BE2C (cell line): ENCODE measurements at regions not wholly inside any gene's neighbourhood (a gene's known extent, or its start where the extent isn't known, plus 50 kb on each side); places are given as distances from the start of the nearest gene placed in this dataset.
A peak's percentile ranks its signal among the peaks of the same experiment; 100 is the strongest.

Source experiments
- DNase-seq: peaks from one replicate; pipeline ENCODE4 v3.0.0-alpha.2; 2020
- H3K27me3 ChIP-seq: fragments of 250-450 bp; sonication (Bioruptor Pico); 2 replicates; pipeline ENCODE4 v1.5.1; 2020; ENCODE audit warnings: mild to moderate bottlenecking
- H3K36me3 ChIP-seq: fragments of 250-450 bp; sonication (Bioruptor Pico); 2 replicates; pipeline ENCODE4 v1.5.1; 2020; ENCODE audit warnings: mild to moderate bottlenecking
- H3K4me1 ChIP-seq: fragments of 250-450 bp; sonication (Bioruptor Pico); 2 replicates; pipeline ENCODE4 v1.5.1; 2020
- H3K4me3 ChIP-seq: 2 replicates; pipeline ENCODE4 v1.5.1; 2011; ENCODE audit warnings: low read depth, low read length
- H3K9me3 ChIP-seq: fragments of 250-450 bp; sonication (Bioruptor Pico); 2 replicates; pipeline ENCODE4 v1.5.1; 2020
- CTCF ChIP-seq: IDR thresholded peaks from 2 replicates; pipeline ENCODE4 v1.5.1; 2012; ENCODE audit warnings: mild to moderate bottlenecking, low read depth, low read length

- Histone ChIP-seq H3K27me3 (no peaks in the 10 kb centered on the region), H3K4me3 (no peak overlapping the region), H3K4me1 (peaks cover 29% of the 10 kb centered on the region), H3K36me3 (no peaks in the 10 kb centered on the region), H3K9me3 (no peaks in the 10 kb centered on the region)
- no peak for TF ChIP-seq CTCF
- no peak for DNase-seq
Observed at GRCh38 chr2:13009027-13009642, 292.4 kb downstream of the TRIB2 start.

GRCh38 chr2:13010283-13010682 lies 293.5 kb downstream of the TRIB2 start:
- Histone ChIP-seq H3K4me1 (peaks cover 30% of the 10 kb centered on the region), H3K9me3 (no peaks in the 10 kb centered on the region), H3K4me3 (no peak overlapping the region), H3K27me3 (no peaks in the 10 kb centered on the region), H3K36me3 (no peaks in the 10 kb centered on the region)
- no peak for TF ChIP-seq CTCF
- DNase-seq = no peak

- no peaks in the 10 kb centered on the region for H3K36me3 ChIP-seq
- TF ChIP-seq CTCF = no peak
- no peaks in the 10 kb centered on the region for H3K27me3 ChIP-seq
- no peak overlapping the region for H3K4me3 ChIP-seq
- DNase-seq = peak; percentile 57
- H3K9me3 ChIP-seq = no peaks in the 10 kb centered on the region
- peaks cover 31% of the 10 kb centered on the region for H3K4me1 ChIP-seq
Observed at GRCh38 chr2:13014783-13015182, 298.0 kb downstream of the TRIB2 start.

- no peaks in the 10 kb centered on the region for H3K9me3 ChIP-seq
- peaks cover 31% of the 10 kb centered on the region for H3K4me1 ChIP-seq
- H3K27me3 ChIP-seq = no peaks in the 10 kb centered on the region
- H3K36me3 ChIP-seq = no peaks in the 10 kb centered on the region
- DNase-seq = no peak
- no peak overlapping the region for H3K4me3 ChIP-seq
- TF ChIP-seq CTCF = no peak
Observed at GRCh38 chr2:13015532-13016320, 299.0 kb downstream of the TRIB2 start.

GRCh38 chr2:13018490-13018889 lies 301.8 kb downstream of the TRIB2 start:
- no peaks in the 10 kb centered on the region for H3K9me3 ChIP-seq
- H3K27me3 ChIP-seq = no peaks in the 10 kb centered on the region
- no peak for TF ChIP-seq CTCF
- H3K4me1 ChIP-seq = peaks cover 45% of the 10 kb centered on the region
- no peak overlapping the region for H3K4me3 ChIP-seq
- no peaks in the 10 kb centered on the region for H3K36me3 ChIP-seq
- no peak for DNase-seq

GRCh38 chr2:13019781-13020180 lies 303.0 kb downstream of the TRIB2 start:
- no peaks in the 10 kb centered on the region for H3K27me3 ChIP-seq
- peaks cover 32% of the 10 kb centered on the region for H3K4me1 ChIP-seq
- no peak for TF ChIP-seq CTCF
- DNase-seq = no peak
- no peak overlapping the region for H3K4me3 ChIP-seq
- H3K36me3 ChIP-seq = no peaks in the 10 kb centered on the region
- no peaks in the 10 kb centered on the region for H3K9me3 ChIP-seq
